ENCODE measurements at regions not wholly inside any gene's neighbourhood (a gene's known extent, or its start where the extent isn't known, plus 50 kb on each side); places are given as distances from the start of the nearest gene placed in this dataset.

DNA sequence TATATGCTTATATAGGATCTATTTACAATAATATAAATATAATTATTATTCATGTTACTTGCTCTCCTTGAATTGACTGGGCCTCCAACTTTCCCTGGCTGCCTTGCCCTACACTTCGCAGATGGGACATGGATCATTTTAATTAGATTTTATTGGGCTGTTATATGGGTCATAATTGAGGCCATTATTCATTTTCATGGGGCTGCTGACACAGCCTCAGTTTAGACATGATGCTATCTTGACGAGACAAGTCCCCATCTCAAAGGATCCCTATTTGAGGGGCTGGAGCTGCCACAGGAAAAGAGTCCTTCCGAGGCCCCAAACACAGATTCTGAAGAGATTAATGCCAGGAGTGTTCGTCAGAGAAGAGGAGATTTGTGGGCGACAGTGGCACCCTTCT, 170.4 kb downstream of the DHX35 start:
- no peak overlapping the region for H3K4me2 ChIP-seq (ENCODE audit: insufficient read depth, low read length)
- no TSS peak for BruUV-seq (replicated peaks)
- TF ChIP-seq FOS (IDR thresholded peaks at IDR 0.05; ENCODE audit: borderline replicate concordance, insufficient read depth, low read length) (no peak), POLR2AphosphoS5 (IDR thresholded peaks at IDR 0.05; ENCODE audit: insufficient read depth, low read depth, low read length) (no peak), EZH2 (IDR thresholded peaks at IDR 0.05; ENCODE audit: borderline replicate concordance, low read depth, low read length, severe bottlenecking) (no peak), POLR2A (IDR thresholded peaks at IDR 0.05; ENCODE audit: low read depth, low read length) (no peak), GATA2 (IDR thresholded peaks at IDR 0.05; ENCODE audit: insufficient read depth, insufficient read length, low read depth, low read length) (no peak), MYC (IDR thresholded peaks at IDR 0.05; ENCODE audit: low read depth, low read length) (no peak)
- H3K36me3 ChIP-seq (ENCODE audit: control insufficient read depth in 2 of 2, extremely low read depth in 1 of 2, insufficient read depth in 2 of 2, low read length in 2 of 2), result no peaks in the 10 kb centered on the region
- dilution Hi-C loops (cut with MboI; ENCODE audit: extremely low pct_ligation_motif_present, low sequenced_read_pairs), result no loop called here
- H3K4me1 ChIP-seq (ENCODE audit: control insufficient read depth, extremely low read depth, insufficient read depth, low read length), result no peaks in the 10 kb centered on the region
- no peaks in the 10 kb centered on the region for H3K9me1 ChIP-seq (replicated peaks; ENCODE audit: control insufficient read depth, extremely low read depth, insufficient read depth, low read length)
- H3K9ac ChIP-seq (replicated peaks; ENCODE audit: extremely low read depth, insufficient read depth, low read length), result no peak overlapping the region
- H3K27me3 ChIP-seq (ENCODE audit: control insufficient read depth in 2 of 2, insufficient read depth in 2 of 2, low read length in 2 of 2), result no peaks in the 10 kb centered on the region
- CTCF ChIA-PET, result no interaction called here
- intact Hi-C loops (cut with micrococcal nuclease), result no loop called here
- H4K20me1 ChIP-seq (replicated peaks; ENCODE audit: control insufficient read depth, extremely low read depth, insufficient read depth, low read length), result no peaks in the 10 kb centered on the region
- DNase-seq (ENCODE audit: low read depth, low spot score) (no peak), FAIRE-seq (no peak)
- no peak overlapping the region for H3K4me3 ChIP-seq (replicated peaks in 1 of 3; ENCODE audit: insufficient read depth in 1 of 3, low read depth in 1 of 3, low read length in 3 of 3)
- no peak overlapping the region for H2AFZ ChIP-seq (ENCODE audit: low read depth, low read length)
- H3K9me3 ChIP-seq (replicated peaks; ENCODE audit: control insufficient read depth, insufficient read depth, low read length), result no peaks in the 10 kb centered on the region
- H3K79me2 ChIP-seq (ENCODE audit: control insufficient read depth, insufficient read depth, low read length), result no peaks in the 10 kb centered on the region
- no peak overlapping the region for H3K27ac ChIP-seq (ENCODE audit: insufficient read depth, low read depth, low read length)
- POLR2A ChIA-PET, result no interaction called here

DNA sequence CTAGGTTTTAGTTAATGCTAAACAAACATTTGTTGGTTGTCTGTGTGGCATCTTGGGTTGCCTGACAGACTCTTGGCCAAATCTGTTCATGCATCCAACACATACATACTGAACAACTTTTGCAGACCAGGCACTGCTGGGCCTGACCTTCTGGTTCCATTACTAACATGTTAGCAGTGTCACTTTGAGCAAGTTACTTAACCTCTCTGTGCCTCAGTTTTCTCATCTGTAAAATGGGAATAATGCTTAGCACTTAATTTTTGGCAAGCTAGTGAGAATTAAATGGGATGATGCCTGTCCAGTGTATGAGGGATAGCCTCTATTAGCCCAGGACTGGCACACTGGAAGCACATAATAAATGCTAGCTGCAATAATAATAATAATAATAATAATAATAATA, 169.9 kb downstream of the DHX35 start:
- FAIRE-seq (no peak), DNase-seq (ENCODE audit: low read depth, low spot score) (no peak)
- Histone ChIP-seq H3K4me2 (ENCODE audit: insufficient read depth, low read length) (no peak overlapping the region), H4K20me1 (replicated peaks; ENCODE audit: control insufficient read depth, extremely low read depth, insufficient read depth, low read length) (no peaks in the 10 kb centered on the region), H3K79me2 (ENCODE audit: control insufficient read depth, insufficient read depth, low read length) (no peaks in the 10 kb centered on the region), H3K9me3 (replicated peaks; ENCODE audit: control insufficient read depth, insufficient read depth, low read length) (no peaks in the 10 kb centered on the region), H3K9ac (replicated peaks; ENCODE audit: extremely low read depth, insufficient read depth, low read length) (no peak overlapping the region), H2AFZ (ENCODE audit: low read depth, low read length) (no peak overlapping the region), H3K4me1 (ENCODE audit: control insufficient read depth, extremely low read depth, insufficient read depth, low read length) (no peaks in the 10 kb centered on the region), H3K27me3 (ENCODE audit: control insufficient read depth in 2 of 2, insufficient read depth in 2 of 2, low read length in 2 of 2) (no peaks in the 10 kb centered on the region), H3K27ac (ENCODE audit: insufficient read depth, low read depth, low read length) (no peak overlapping the region), H3K4me3 (replicated peaks in 1 of 3; ENCODE audit: insufficient read depth in 1 of 3, low read depth in 1 of 3, low read length in 3 of 3) (no peak overlapping the region), H3K9me1 (replicated peaks; ENCODE audit: control insufficient read depth, extremely low read depth, insufficient read depth, low read length) (no peaks in the 10 kb centered on the region), H3K36me3 (ENCODE audit: control insufficient read depth in 2 of 2, extremely low read depth in 1 of 2, insufficient read depth in 2 of 2, low read length in 2 of 2) (no peaks in the 10 kb centered on the region)
- dilution Hi-C loops (cut with MboI; ENCODE audit: extremely low pct_ligation_motif_present, low sequenced_read_pairs) (no loop called here), intact Hi-C loops (cut with micrococcal nuclease) (no loop called here)
- no TSS peak for BruUV-seq (replicated peaks)
- TF ChIP-seq JUN (IDR thresholded peaks at IDR 0.05; ENCODE audit: borderline replicate concordance, insufficient read depth, insufficient read length, low read depth) (no peak), POLR2A (IDR thresholded peaks at IDR 0.05; ENCODE audit: low read depth, low read length) (no peak), EZH2 (IDR thresholded peaks at IDR 0.05; ENCODE audit: borderline replicate concordance, low read depth, low read length, severe bottlenecking) (no peak), POLR2AphosphoS5 (IDR thresholded peaks at IDR 0.05; ENCODE audit: insufficient read depth, low read depth, low read length) (no peak), GATA2 (IDR thresholded peaks at IDR 0.05; ENCODE audit: insufficient read depth, insufficient read length, low read depth, low read length) (no peak), MYC (IDR thresholded peaks at IDR 0.05; ENCODE audit: low read depth, low read length) (no peak), FOS (IDR thresholded peaks at IDR 0.05; ENCODE audit: borderline replicate concordance, insufficient read depth, low read length) (no peak)
- TF ChIP-seq, protein P1, sequence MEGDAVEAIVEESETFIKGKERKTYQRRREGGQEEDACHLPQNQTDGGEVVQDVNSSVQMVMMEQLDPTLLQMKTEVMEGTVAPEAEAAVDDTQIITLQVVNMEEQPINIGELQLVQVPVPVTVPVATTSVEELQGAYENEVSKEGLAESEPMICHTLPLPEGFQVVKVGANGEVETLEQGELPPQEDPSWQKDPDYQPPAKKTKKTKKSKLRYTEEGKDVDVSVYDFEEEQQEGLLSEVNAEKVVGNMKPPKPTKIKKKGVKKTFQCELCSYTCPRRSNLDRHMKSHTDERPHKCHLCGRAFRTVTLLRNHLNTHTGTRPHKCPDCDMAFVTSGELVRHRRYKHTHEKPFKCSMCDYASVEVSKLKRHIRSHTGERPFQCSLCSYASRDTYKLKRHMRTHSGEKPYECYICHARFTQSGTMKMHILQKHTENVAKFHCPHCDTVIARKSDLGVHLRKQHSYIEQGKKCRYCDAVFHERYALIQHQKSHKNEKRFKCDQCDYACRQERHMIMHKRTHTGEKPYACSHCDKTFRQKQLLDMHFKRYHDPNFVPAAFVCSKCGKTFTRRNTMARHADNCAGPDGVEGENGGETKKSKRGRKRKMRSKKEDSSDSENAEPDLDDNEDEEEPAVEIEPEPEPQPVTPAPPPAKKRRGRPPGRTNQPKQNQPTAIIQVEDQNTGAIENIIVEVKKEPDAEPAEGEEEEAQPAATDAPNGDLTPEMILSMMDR (IDR thresholded peaks at IDR 0.05; ENCODE audit: extremely low read depth in 1 of 2, insufficient read depth in 1 of 2, low read depth in 1 of 2, low read length in 2 of 2), result no peak
- TF ChIP-seq, protein P2, sequence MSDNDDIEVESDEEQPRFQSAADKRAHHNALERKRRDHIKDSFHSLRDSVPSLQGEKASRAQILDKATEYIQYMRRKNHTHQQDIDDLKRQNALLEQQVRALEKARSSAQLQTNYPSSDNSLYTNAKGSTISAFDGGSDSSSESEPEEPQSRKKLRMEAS (IDR thresholded peaks at IDR 0.05; ENCODE audit: insufficient read depth, insufficient read length), result no peak
- CTCF ChIA-PET, result no interaction called here
- POLR2A ChIA-PET, result no interaction called here
